ENCODE measurements at regions not wholly inside any gene's neighbourhood (a gene's known extent, or its start where the extent isn't known, plus 50 kb on each side); places are given as distances from the start of the nearest gene placed in this dataset.

- H3K4me3 ChIP-seq (ENCODE audit: low read depth, low read length) = no peak overlapping the region
- in situ Hi-C loops (cut with HindIII; ENCODE audit: low sequenced_read_pairs) = no loop called here
- TF ChIP-seq CTCF (IDR thresholded peaks at IDR 0.05; ENCODE audit: low read depth, low read length, missing control alignments) = peak; percentile 73
- peak; percentile 56 for DNase-seq (ENCODE audit: low read depth)
Observed at GRCh38 chr9:19922476-19923118, 133.8 kb upstream of the SLC24A2 start.

- H3K4me3 ChIP-seq (ENCODE audit: low read depth, low read length) = no peak overlapping the region
- in situ Hi-C loops (cut with HindIII; ENCODE audit: low sequenced_read_pairs) = no loop called here
- TF ChIP-seq CTCF (IDR thresholded peaks at IDR 0.05; ENCODE audit: low read depth, low read length, missing control alignments) = no peak
- DNase-seq (ENCODE audit: low read depth) = no peak
Observed at GRCh38 chr9:19920401-19920800, 131.6 kb upstream of the SLC24A2 start.

- in situ Hi-C loops (cut with HindIII; ENCODE audit: low sequenced_read_pairs) = no loop called here
- no peak for TF ChIP-seq CTCF (IDR thresholded peaks at IDR 0.05; ENCODE audit: low read depth, low read length, missing control alignments)
- no peak for DNase-seq (ENCODE audit: low read depth)
- H3K4me3 ChIP-seq (ENCODE audit: low read depth, low read length) = no peak overlapping the region
Observed at GRCh38 chr9:19918630-19919029, 129.8 kb upstream of the SLC24A2 start.

GRCh38 chr9:19914044-19914443, 125.2 kb upstream of the SLC24A2 start:
- no peak for TF ChIP-seq CTCF (IDR thresholded peaks at IDR 0.05; ENCODE audit: low read depth, low read length, missing control alignments)
- in situ Hi-C loops (cut with HindIII; ENCODE audit: low sequenced_read_pairs) = no loop called here
- DNase-seq (ENCODE audit: low read depth) = no peak
- no peak overlapping the region for H3K4me3 ChIP-seq (ENCODE audit: low read depth, low read length)

- H3K4me3 ChIP-seq (ENCODE audit: low read depth, low read length) = no peak overlapping the region
- DNase-seq (ENCODE audit: low read depth) = no peak
- no peak for TF ChIP-seq CTCF (IDR thresholded peaks at IDR 0.05; ENCODE audit: low read depth, low read length, missing control alignments)
- in situ Hi-C loops (cut with HindIII; ENCODE audit: low sequenced_read_pairs) = no loop called here
Observed at GRCh38 chr9:19913151-19913550, 124.3 kb upstream of the SLC24A2 start.

- no peak for DNase-seq (ENCODE audit: low read depth)
- in situ Hi-C loops (cut with HindIII; ENCODE audit: low sequenced_read_pairs) = no loop called here
- H3K4me3 ChIP-seq (ENCODE audit: low read depth, low read length) = no peak overlapping the region
- no peak for TF ChIP-seq CTCF (IDR thresholded peaks at IDR 0.05; ENCODE audit: low read depth, low read length, missing control alignments)
Observed at GRCh38 chr9:19903076-19903475, 114.2 kb upstream of the SLC24A2 start.

Data from astrocyte of the cerebellum (primary cell).